OCI-LY7 (cell line): ENCODE measurements at regions not wholly inside any gene's neighbourhood (a gene's known extent, or its start where the extent isn't known, plus 50 kb on each side); places are given as distances from the start of the nearest gene placed in this dataset.

Experiments used
- BruUV-seq: library from RNA; stranded (reverse); fragments of 400-500 nt; replicated peaks from 2 replicates; lab custom pipeline; 2021; lab: Mats Ljungman, UMichigan
- CTCF ChIA-PET: fragments of 300-600 bp; sonication (Branson Sonifier 250); formaldehyde crosslinking; loops from one replicate; lab custom pipeline; 2022; ENCODE audit warnings: antibody characterized with exemption; ENCODE audit not compliant: unreplicated experiment; lab: Charles Lee
- POLR2A ChIA-PET: fragments of 300-600 bp; sonication (Branson Sonifier 250); formaldehyde crosslinking; loops from one replicate; lab custom pipeline; 2022; ENCODE audit warnings: antibody characterized with exemption; lab: Charles Lee
- DNase-seq: peaks from one replicate; pipeline ENCODE4 v3.0.0-alpha.2; 2015; ENCODE audit warnings: low spot score
- H2AFZ ChIP-seq: fragments of 200-600 bp; sonication (generic), shearing (Covaris generic); 2 replicates; pipeline ENCODE4 v1.6.1; 2014; ENCODE audit warnings: mild to moderate bottlenecking, antibody characterized with exemption, low read length, moderate library complexity
- H3K27ac ChIP-seq: fragments of 200-600 bp; sonication (generic); 2 replicates; pipeline ENCODE4 v1.5.1; 2014; ENCODE audit warnings: mixed run types, low read depth, mild to moderate bottlenecking, moderate library complexity, low read length, inconsistent platforms; ENCODE audit not compliant: poor library complexity, severe bottlenecking
- H3K36me3 ChIP-seq: fragments of 200-600 bp; sonication (generic); 2 replicates; pipeline ENCODE4 v1.6.1; 2014; ENCODE audit warnings: mild to moderate bottlenecking, antibody characterized with exemption, low read length, moderate library complexity, mixed read lengths; ENCODE audit not compliant: insufficient read depth
- H3K4me1 ChIP-seq: fragments of 200-600 bp; sonication (generic); 2 replicates; pipeline ENCODE4 v1.5.1; 2014; ENCODE audit warnings: mild to moderate bottlenecking, low read length; ENCODE audit not compliant: insufficient read depth, poor library complexity, severe bottlenecking
- H3K4me2 ChIP-seq: fragments of 200-600 bp; sonication (generic); 2 replicates; pipeline ENCODE4 v1.6.1; 2014; ENCODE audit warnings: mild to moderate bottlenecking, low read length
- H3K4me3 ChIP-seq: fragments of 200-600 bp; sonication (generic); 2 replicates; pipeline ENCODE4 v1.5.1; 2014; ENCODE audit warnings: mild to moderate bottlenecking, low read depth, low read length; ENCODE audit not compliant: poor library complexity, severe bottlenecking
- H3K79me2 ChIP-seq: fragments of 200-600 bp; sonication (generic); 2 replicates; pipeline ENCODE4 v1.6.1; 2016; ENCODE audit warnings: low read depth, mild to moderate bottlenecking, low read length, moderate library complexity, mixed read lengths; ENCODE audit not compliant: insufficient read depth
- H3K9me2 ChIP-seq: fragments of 200-600 bp; sonication (generic); 2 replicates; pipeline ENCODE4 v1.6.1; 2016; ENCODE audit warnings: mild to moderate bottlenecking, low read length, mixed read lengths; ENCODE audit not compliant: insufficient read depth
- H3K9me3 ChIP-seq: fragments of 200-600 bp; sonication (generic); 2 replicates; pipeline ENCODE4 v1.6.1; 2014; ENCODE audit warnings: mild to moderate bottlenecking, mixed run types, low read length, mixed read lengths
- H4K20me1 ChIP-seq: fragments of 200-600 bp; sonication (generic); 2 replicates; pipeline ENCODE4 v1.6.1; 2014; ENCODE audit warnings: mild to moderate bottlenecking, antibody characterized with exemption, low read length, moderate library complexity, mixed read lengths; ENCODE audit not compliant: insufficient read depth
- CTCF ChIP-seq: fragments of 200-600 bp; sonication (generic); conservative IDR thresholded peaks from 2 replicates; pipeline ENCODE4 v1.5.1; 2014; ENCODE audit warnings: mild to moderate bottlenecking, antibody characterized with exemption, low read length, moderate library complexity, mixed read lengths
- EZH2phosphoT487 ChIP-seq: fragments of 200-600 bp; sonication (generic); IDR thresholded peaks from 2 replicates; pipeline ENCODE4 v1.6.1; 2018; ENCODE audit warnings: low read depth, borderline replicate concordance, mild to moderate bottlenecking, mixed run types, antibody characterized with exemption, low read length, moderate library complexity, mixed read lengths
- intact Hi-C: fragments of 100-400 bp; cut with micrococcal nuclease; formaldehyde crosslinking; loops from one replicate; pipeline ENCODE4 v1.10.0; 2022; ENCODE audit not compliant: unreplicated experiment

- no peaks in the 10 kb centered on the region for H3K9me2 ChIP-seq
- H3K4me1 ChIP-seq, result no peaks in the 10 kb centered on the region
- H3K9me3 ChIP-seq, result no peaks in the 10 kb centered on the region
- no peak overlapping the region for H3K4me3 ChIP-seq
- no peak for TF ChIP-seq EZH2phosphoT487
- no peak for TF ChIP-seq CTCF
- H2AFZ ChIP-seq, result no peak overlapping the region
- intact Hi-C loops, result no loop called here
- H3K4me2 ChIP-seq, result no peak overlapping the region
- ChIA-PET CTCF (no interaction called here), POLR2A (no interaction called here)
- DNase-seq, result no peak
- H3K36me3 ChIP-seq, result no peaks in the 10 kb centered on the region
- H3K79me2 ChIP-seq, result no peaks in the 10 kb centered on the region
- no peaks in the 10 kb centered on the region for H4K20me1 ChIP-seq
- no TSS peak for BruUV-seq
- H3K27ac ChIP-seq, result no peak overlapping the region
Observed at GRCh38 chr4:176409627-176410026, 89.9 kb downstream of the SPCS3 start.

GRCh38 chr4:176413171-176413570 is 93.4 kb downstream of the SPCS3 start:
- intact Hi-C loops, result no loop called here
- Histone ChIP-seq H3K4me1 (no peaks in the 10 kb centered on the region), H3K27ac (no peak overlapping the region), H3K79me2 (no peaks in the 10 kb centered on the region), H2AFZ (no peak overlapping the region), H3K36me3 (no peaks in the 10 kb centered on the region), H4K20me1 (no peaks in the 10 kb centered on the region), H3K4me2 (no peak overlapping the region), H3K4me3 (no peak overlapping the region), H3K9me3 (no peaks in the 10 kb centered on the region), H3K9me2 (no peaks in the 10 kb centered on the region)
- TF ChIP-seq CTCF (no peak), EZH2phosphoT487 (no peak)
- ChIA-PET POLR2A (no interaction called here), CTCF (no interaction called here)
- no peak for DNase-seq
- no TSS peak for BruUV-seq

- Histone ChIP-seq H3K4me1 (no peaks in the 10 kb centered on the region), H3K4me2 (no peak overlapping the region), H3K4me3 (no peak overlapping the region), H4K20me1 (no peaks in the 10 kb centered on the region), H3K79me2 (no peaks in the 10 kb centered on the region), H3K9me3 (no peaks in the 10 kb centered on the region), H3K9me2 (no peaks in the 10 kb centered on the region), H3K27ac (no peak overlapping the region), H3K36me3 (no peaks in the 10 kb centered on the region), H2AFZ (no peak overlapping the region)
- DNase-seq, result no peak
- no peak for TF ChIP-seq EZH2phosphoT487
- TF ChIP-seq CTCF, result no peak
- ChIA-PET POLR2A (no interaction called here), CTCF (no interaction called here)
- no TSS peak for BruUV-seq
- intact Hi-C loops, result no loop called here
Observed at GRCh38 chr4:176422001-176422400, 102.2 kb downstream of the SPCS3 start.
